ENCODE measurements at regions not wholly inside any gene's neighbourhood (a gene's known extent, or its start where the extent isn't known, plus 50 kb on each side); places are given as distances from the start of the nearest gene placed in this dataset.

DNA sequence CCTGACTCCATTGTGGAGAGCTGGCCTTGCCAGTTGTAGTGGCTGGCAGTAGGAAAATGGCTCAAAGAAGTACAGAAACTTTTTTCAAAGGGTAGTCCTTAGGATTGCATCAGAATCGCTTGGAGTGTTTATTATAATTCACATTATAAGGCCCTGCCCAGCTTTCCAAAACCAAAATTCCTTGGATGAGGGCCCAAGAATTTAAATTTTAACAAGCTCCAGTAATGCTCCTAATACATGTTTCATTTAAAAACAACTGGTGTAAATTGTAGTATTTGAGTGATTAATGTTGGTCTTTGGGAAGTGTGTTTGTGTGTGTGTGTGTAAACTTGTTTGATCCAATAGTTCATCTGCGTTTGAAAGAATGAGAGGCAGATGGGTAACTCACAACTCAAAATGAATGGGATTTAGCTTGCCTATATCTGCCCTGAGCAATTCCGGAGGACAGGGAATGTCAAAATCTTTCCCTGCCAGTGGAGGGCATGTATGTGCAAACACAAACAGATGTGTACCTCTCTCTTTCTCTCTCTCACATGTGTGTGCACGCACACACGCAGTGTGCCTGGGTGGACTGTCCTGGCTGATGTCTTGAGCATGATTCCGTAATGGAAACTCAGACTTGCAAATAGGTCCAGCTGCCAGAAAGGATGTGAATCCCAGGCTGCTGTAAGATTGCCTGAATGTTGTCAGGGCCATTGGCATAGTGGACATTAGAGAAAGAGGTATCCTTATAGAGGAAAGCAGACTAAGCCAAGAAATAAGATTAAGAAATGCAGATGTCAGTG lies 293.1 kb downstream of the LMX1A start:
- no peak for DNase-seq (ENCODE audit: extremely low read depth, low read depth)

GRCh38 chr1:165062346-165062745 lies 294.2 kb downstream of the LMX1A start:
- no peak for DNase-seq (ENCODE audit: extremely low read depth, low read depth)
- TF ChIP-seq, protein P1, sequence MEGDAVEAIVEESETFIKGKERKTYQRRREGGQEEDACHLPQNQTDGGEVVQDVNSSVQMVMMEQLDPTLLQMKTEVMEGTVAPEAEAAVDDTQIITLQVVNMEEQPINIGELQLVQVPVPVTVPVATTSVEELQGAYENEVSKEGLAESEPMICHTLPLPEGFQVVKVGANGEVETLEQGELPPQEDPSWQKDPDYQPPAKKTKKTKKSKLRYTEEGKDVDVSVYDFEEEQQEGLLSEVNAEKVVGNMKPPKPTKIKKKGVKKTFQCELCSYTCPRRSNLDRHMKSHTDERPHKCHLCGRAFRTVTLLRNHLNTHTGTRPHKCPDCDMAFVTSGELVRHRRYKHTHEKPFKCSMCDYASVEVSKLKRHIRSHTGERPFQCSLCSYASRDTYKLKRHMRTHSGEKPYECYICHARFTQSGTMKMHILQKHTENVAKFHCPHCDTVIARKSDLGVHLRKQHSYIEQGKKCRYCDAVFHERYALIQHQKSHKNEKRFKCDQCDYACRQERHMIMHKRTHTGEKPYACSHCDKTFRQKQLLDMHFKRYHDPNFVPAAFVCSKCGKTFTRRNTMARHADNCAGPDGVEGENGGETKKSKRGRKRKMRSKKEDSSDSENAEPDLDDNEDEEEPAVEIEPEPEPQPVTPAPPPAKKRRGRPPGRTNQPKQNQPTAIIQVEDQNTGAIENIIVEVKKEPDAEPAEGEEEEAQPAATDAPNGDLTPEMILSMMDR (IDR thresholded peaks at IDR 0.05; ENCODE audit: low read depth, low read length, missing control alignments), result no peak
- H3K4me3 ChIP-seq (replicated peaks; ENCODE audit: low read depth, low read length), result no peak overlapping the region

More for the DNA sequence above, 293.1 kb downstream of the LMX1A start:
- no peak overlapping the region for H3K4me3 ChIP-seq (replicated peaks; ENCODE audit: low read depth, low read length)
- TF ChIP-seq, protein P1 (IDR thresholded peaks at IDR 0.05; ENCODE audit: low read depth, low read length, missing control alignments), result no peak

- no peak for DNase-seq (ENCODE audit: extremely low read depth, low read depth)
- TF ChIP-seq, protein P1 (IDR thresholded peaks at IDR 0.05; ENCODE audit: low read depth, low read length, missing control alignments), result no peak
- no peak overlapping the region for H3K4me3 ChIP-seq (replicated peaks; ENCODE audit: low read depth, low read length)
Measured at GRCh38 chr1:165060285-165060793, 296.2 kb downstream of the LMX1A start.

GRCh38 chr1:165057956-165058355 lies 298.6 kb downstream of the LMX1A start:
- no peak overlapping the region for H3K4me3 ChIP-seq (replicated peaks; ENCODE audit: low read depth, low read length)
- DNase-seq (ENCODE audit: extremely low read depth, low read depth), result no peak
- TF ChIP-seq, protein P1 (IDR thresholded peaks at IDR 0.05; ENCODE audit: low read depth, low read length, missing control alignments), result no peak

DNA sequence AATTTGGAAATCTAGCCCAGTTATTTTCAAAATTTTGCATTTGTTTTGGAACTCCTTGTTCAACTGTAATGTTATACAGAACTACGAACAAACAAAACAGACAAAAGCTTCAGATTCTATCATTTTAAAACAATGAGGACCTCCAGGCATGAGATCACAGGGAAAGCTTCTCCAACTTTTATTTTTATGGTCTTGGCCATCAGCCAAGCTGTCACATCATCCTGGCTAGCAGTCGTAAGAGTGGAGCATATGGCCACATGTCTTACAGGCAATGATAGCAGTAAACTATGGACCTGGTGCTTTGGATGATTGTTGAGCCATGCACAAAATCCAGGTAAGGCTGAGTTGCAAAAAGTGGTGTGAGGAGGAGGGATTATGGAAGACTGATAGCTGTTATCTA lies 299.6 kb downstream of the LMX1A start:
- DNase-seq (ENCODE audit: extremely low read depth, low read depth), result no peak
- TF ChIP-seq, protein P1 (IDR thresholded peaks at IDR 0.05; ENCODE audit: low read depth, low read length, missing control alignments), result no peak
- no peak overlapping the region for H3K4me3 ChIP-seq (replicated peaks; ENCODE audit: low read depth, low read length)

- H3K4me3 ChIP-seq (replicated peaks; ENCODE audit: low read depth, low read length), result no peak overlapping the region
- DNase-seq (ENCODE audit: extremely low read depth, low read depth), result no peak
- TF ChIP-seq, protein P1 (IDR thresholded peaks at IDR 0.05; ENCODE audit: low read depth, low read length, missing control alignments), result no peak
Measured at GRCh38 chr1:165055581-165055980, 300.9 kb downstream of the LMX1A start.
